IMR-90 (cell line): ENCODE measurements at regions not wholly inside any gene's neighbourhood (a gene's known extent, or its start where the extent isn't known, plus 50 kb on each side); places are given as distances from the start of the nearest gene placed in this dataset.

ENCODE experiments used
- ATAC-seq: fragments of 200-7000 bp; cut with Tn5 transposase; 2 replicates; pipeline ENCODE4 v1.9.1; 2020; ENCODE audit warnings: low read depth, mild to moderate bottlenecking, moderate library complexity
- BruUV-seq: library from RNA; stranded (reverse); fragments of 400-500 nt; replicated peaks from 2 replicates; lab custom pipeline; 2021; lab: Mats Ljungman, UMichigan
- CTCF ChIA-PET: fragments of 300-600 bp; formaldehyde crosslinking; extraction: SDS; loops from one replicate; lab custom pipeline; 2021; ENCODE audit warnings: antibody characterized with exemption; lab: Yijun Ruan, JAX
- POLR2A ChIA-PET: fragments of 300-600 bp; sonication (Branson Sonifier 250); formaldehyde crosslinking; loops from one replicate; lab custom pipeline; 2022; ENCODE audit warnings: antibody characterized with exemption; ENCODE audit not compliant: unreplicated experiment; lab: Charles Lee
- DNase-seq: peaks from one replicate; pipeline ENCODE4 v3.0.0; 2013
- H2AFZ ChIP-seq: replicated peaks from 2 replicates; pipeline ENCODE3; 2013; ENCODE audit warnings: low read length, mild to moderate bottlenecking; ENCODE audit not compliant: poor library complexity
- H2AK5ac ChIP-seq: 2 replicates; pipeline ENCODE4 v1.6.1; 2013; ENCODE audit warnings: low read depth, low read length, inconsistent platforms
- H2AK9ac ChIP-seq: replicated peaks from 2 replicates; pipeline ENCODE3; 2013; ENCODE audit warnings: mild to moderate bottlenecking, low read depth, low read length, moderate library complexity; ENCODE audit not compliant: poor library complexity
- H2BK120ac ChIP-seq: 2 replicates; pipeline ENCODE4 v1.6.1; 2013; ENCODE audit warnings: low read depth, low read length, inconsistent platforms
- H2BK15ac ChIP-seq: 3 replicates; pipeline ENCODE4 v1.6.1; 2013; ENCODE audit warnings: low read depth, low read length, inconsistent platforms
- H2BK20ac ChIP-seq: 2 replicates; pipeline ENCODE4 v1.6.1; 2013; ENCODE audit warnings: low read depth, mild to moderate bottlenecking, inconsistent platforms, low read length, moderate library complexity
- H2BK5ac ChIP-seq: 2 replicates; pipeline ENCODE4 v1.6.1; 2013; ENCODE audit warnings: mild to moderate bottlenecking, low read depth, low read length, inconsistent platforms; ENCODE audit not compliant: poor library complexity, severe bottlenecking
- H3K14ac ChIP-seq: replicated peaks from 2 replicates; pipeline ENCODE4 v1.6.1; 2013; ENCODE audit warnings: low read depth, low read length, inconsistent platforms
- H3K18ac ChIP-seq: 2 replicates; pipeline ENCODE4 v1.6.1; 2013; ENCODE audit warnings: low read depth, low read length, control low read depth
- H3K23ac ChIP-seq: 2 replicates; pipeline ENCODE4 v1.6.1; 2013; ENCODE audit warnings: low read depth, low read length, inconsistent platforms
- H3K27ac ChIP-seq: 2 replicates; pipeline ENCODE4 v1.5.1; 2013; ENCODE audit warnings: mild to moderate bottlenecking, control low read depth, low read length; ENCODE audit not compliant: insufficient read depth
- H3K27me3 ChIP-seq: 2 replicates; pipeline ENCODE4 v1.6.1; 2013; ENCODE audit warnings: low read length; ENCODE audit not compliant: control insufficient read depth, insufficient read depth
- H3K36me3 ChIP-seq: 2 replicates; pipeline ENCODE4 v1.6.1; 2013; ENCODE audit warnings: low read length, mixed read lengths; ENCODE audit not compliant: control insufficient read depth, insufficient read depth
- H3K4ac ChIP-seq: 2 replicates; pipeline ENCODE4 v1.6.1; 2013; ENCODE audit warnings: low read depth, low read length, inconsistent platforms
- H3K4me1 ChIP-seq: 2 replicates; pipeline ENCODE4 v1.6.1; 2013; ENCODE audit warnings: low read length, mixed read lengths; ENCODE audit not compliant: control insufficient read depth, insufficient read depth
- H3K4me2 ChIP-seq: 2 replicates; pipeline ENCODE4 v1.6.1; 2013; ENCODE audit warnings: low read depth, mild to moderate bottlenecking, control low read depth, low read length, moderate library complexity
- H3K4me3 ChIP-seq: 2 replicates; pipeline ENCODE4 v1.5.1; 2013; ENCODE audit warnings: low read depth, mild to moderate bottlenecking, control low read depth, low read length, moderate library complexity; ENCODE audit not compliant: insufficient read depth
- H3K56ac ChIP-seq: 2 replicates; pipeline ENCODE4 v1.6.1; 2013; ENCODE audit warnings: low read length, inconsistent platforms; ENCODE audit not compliant: insufficient read depth; ENCODE audit errors: extremely low read depth
- H3K79me1 ChIP-seq, 2 experiments: 2 replicates each; pipeline ENCODE4 v1.6.1; 2013; ENCODE audit warnings: low read length in 2 of 2, inconsistent platforms in 1 of 2, low read depth in 1 of 2
- H3K9ac ChIP-seq: 2 replicates; pipeline ENCODE4 v1.6.1; 2013; ENCODE audit warnings: low read depth, low read length, control low read depth
- H3K9me1 ChIP-seq: 2 replicates; pipeline ENCODE4 v1.6.1; 2013; ENCODE audit warnings: low read length, inconsistent platforms; ENCODE audit not compliant: insufficient read depth
- H3K9me3 ChIP-seq: 2 replicates; pipeline ENCODE4 v1.6.1; 2013; ENCODE audit warnings: low read length; ENCODE audit not compliant: control insufficient read depth, insufficient read depth
- H4K20me1 ChIP-seq: 2 replicates; pipeline ENCODE4 v1.6.1; 2013; ENCODE audit warnings: low read length, inconsistent platforms; ENCODE audit not compliant: insufficient read depth
- H4K5ac ChIP-seq: 2 replicates; pipeline ENCODE4 v1.6.1; 2013; ENCODE audit warnings: mild to moderate bottlenecking, low read depth, low read length, control low read depth
- H4K8ac ChIP-seq, 2 experiments: 2 replicates each; pipeline ENCODE4 v1.6.1; 2013; ENCODE audit warnings: low read depth in 2 of 2, low read length in 2 of 2, control low read depth in 1 of 2, inconsistent platforms in 1 of 2
- H4K91ac ChIP-seq: 2 replicates; pipeline ENCODE4 v1.6.1; 2013; ENCODE audit warnings: low read depth, low read length, inconsistent platforms; ENCODE audit not compliant: insufficient read depth
- FOS ChIP-seq: fragments of 150-350 bp; IDR thresholded peaks from 2 replicates; pipeline ENCODE4 v1.6.1; 2016; ENCODE audit warnings: low read depth, low read length
- MAFK ChIP-seq: IDR thresholded peaks from 2 replicates; pipeline ENCODE4 v1.6.1; 2012; ENCODE audit warnings: low read depth, low read length, improper control_type of control experiment
- MAZ ChIP-seq: IDR thresholded peaks from 2 replicates; pipeline ENCODE4 v1.6.1; 2012; ENCODE audit warnings: low read depth, mild to moderate bottlenecking, low read length, improper control_type of control experiment, moderate library complexity, borderline replicate concordance
- NFE2L2 ChIP-seq: fragments of 150-350 bp; IDR thresholded peaks from 2 replicates; pipeline ENCODE4 v1.6.1; 2016; ENCODE audit warnings: low read depth, mild to moderate bottlenecking, low read length
- POLR2A ChIP-seq: IDR thresholded peaks from 2 replicates; pipeline ENCODE4 v1.6.1; 2012; ENCODE audit warnings: mild to moderate bottlenecking, low read depth, low read length
- RAD21 ChIP-seq: IDR thresholded peaks from 2 replicates; pipeline ENCODE4 v1.6.1; 2012; ENCODE audit warnings: low read length, improper control_type of control experiment
- WGBS, 2 experiments: methylation state at CpG; one replicate each; pipeline versions ENCODE4 v1.1.5 to v1.1.7; 2013; ENCODE audit warnings: missing lambda C conversion rate in 2 of 2; ENCODE audit not compliant: insufficient read length in 1 of 2; ENCODE audit errors: extremely low coverage in 2 of 2; 5-methylcytosine and 5-hydroxymethylcytosine counted together
- dilution Hi-C: fragments of 300-500 bp; cut with HindIII; formaldehyde crosslinking; loops from one replicate; pipeline ENCODE4 v1.14.3; 2018; ENCODE audit warnings: low sequenced_read_pairs; ENCODE audit not compliant: unreplicated experiment
- in situ Hi-C: fragments of 300-500 bp; cut with MboI; formaldehyde crosslinking; loops from 3 replicates; pipeline ENCODE4 v1.14.3; 2019; ENCODE audit warnings: low sequenced_read_pairs, inconsistent platforms, mixed read lengths
- intact Hi-C: fragments of 100-400 bp; cut with micrococcal nuclease; formaldehyde crosslinking; loops from 2 replicates; pipeline ENCODE4 v1.10.0; 2022

- Histone ChIP-seq H2BK120ac (no peak overlapping the region), H2AFZ (no peak overlapping the region), H3K4me3 (no peak overlapping the region), H2AK9ac (no peak overlapping the region), H3K27ac (no peak overlapping the region), H3K4ac (no peak overlapping the region), H3K9me3 (no peaks in the 10 kb centered on the region), H3K9ac (no peak overlapping the region), H3K23ac (no peak overlapping the region), H3K56ac (no peak overlapping the region), H3K9me1 (no peaks in the 10 kb centered on the region), H3K4me2 (no peak overlapping the region), H2AK5ac (no peak overlapping the region), H4K20me1 (no peaks in the 10 kb centered on the region), H3K27me3 (no peaks in the 10 kb centered on the region), H2BK20ac (no peak overlapping the region), H3K36me3 (no peaks in the 10 kb centered on the region), H4K5ac (no peak overlapping the region), H3K14ac (no peak overlapping the region), H2BK15ac (no peak overlapping the region), H3K79me1 (no peaks in the 10 kb centered on the region), H4K91ac (no peak overlapping the region), H3K18ac (no peak overlapping the region), H2BK5ac (no peak overlapping the region), H4K8ac (no peak overlapping the region), H3K4me1 (no peaks in the 10 kb centered on the region)
- no peak for TF ChIP-seq POLR2A
- no peak for TF ChIP-seq RAD21
- TF ChIP-seq MAZ, result no peak
- TF ChIP-seq FOS, result no peak
- TF ChIP-seq NFE2L2, result no peak
- TF ChIP-seq MAFK, result no peak
- intact Hi-C loops (no loop called here), in situ Hi-C loops (no loop called here), dilution Hi-C loops (no loop called here)
- BruUV-seq, result no TSS peak
- no CpG with 5 or more reads among the region's 2 CpGs for WGBS, 2 experiments
- no peak for ATAC-seq
- POLR2A ChIA-PET, result no interaction called here
- DNase-seq, result no peak
- CTCF ChIA-PET, result interaction anchor here (0.6 kb wide), 1 partner anchor 26 kb away, joined by 3 read pairs; no protein-coding TSS in a partner anchor
Measured at GRCh38 chr6:71651636-71652035, 234.7 kb upstream of the RIMS1 start.
